DND-41 (cell line): ENCODE measurements at regions not wholly inside any gene's neighbourhood (a gene's known extent, or its start where the extent isn't known, plus 50 kb on each side); places are given as distances from the start of the nearest gene placed in this dataset.

ENCODE experiments used
- EZH2 ChIP-seq: IDR thresholded peaks from 3 replicates; pipeline ENCODE4 v1.6.1; 2012; ENCODE audit warnings: borderline replicate concordance, low read depth, mild to moderate bottlenecking, moderate library complexity, low read length, inconsistent platforms; ENCODE audit not compliant: severe bottlenecking
- TF ChIP-seq, protein P1 (sequence below): IDR thresholded peaks from 2 replicates; pipeline ENCODE4 v1.5.1; 2012; ENCODE audit warnings: borderline replicate concordance, low read length, moderate library complexity, mild to moderate bottlenecking; ENCODE audit not compliant: poor library complexity, severe bottlenecking; ENCODE audit errors: extremely low read depth

DNA sequence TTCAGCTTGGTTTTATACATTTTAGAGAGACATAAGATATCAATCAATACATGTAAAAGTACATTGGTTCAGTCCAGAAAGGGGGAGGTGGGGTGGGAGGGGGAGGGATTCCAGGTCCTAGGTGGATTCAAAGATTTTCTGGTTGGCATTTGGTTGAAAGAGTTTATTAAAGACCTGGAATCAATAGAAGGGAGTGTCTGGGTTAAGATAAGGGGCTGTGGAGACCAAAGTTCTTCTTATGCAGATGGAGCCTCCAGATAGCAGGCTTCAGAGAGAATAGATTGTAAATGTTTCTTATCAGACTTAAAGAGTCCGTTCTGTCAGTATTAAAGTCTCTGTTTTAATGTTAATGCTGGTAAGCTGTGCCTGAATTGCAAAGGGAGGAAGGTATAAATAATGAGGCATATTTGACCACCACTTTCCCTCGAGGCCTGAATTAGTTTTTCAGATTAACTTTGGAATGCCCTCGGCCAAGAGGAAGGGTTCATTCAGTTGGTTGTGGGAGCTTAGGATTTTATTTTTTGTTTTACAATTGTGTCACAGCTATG is 169.9 kb downstream of the AASDH start:
- TF ChIP-seq, protein P1, sequence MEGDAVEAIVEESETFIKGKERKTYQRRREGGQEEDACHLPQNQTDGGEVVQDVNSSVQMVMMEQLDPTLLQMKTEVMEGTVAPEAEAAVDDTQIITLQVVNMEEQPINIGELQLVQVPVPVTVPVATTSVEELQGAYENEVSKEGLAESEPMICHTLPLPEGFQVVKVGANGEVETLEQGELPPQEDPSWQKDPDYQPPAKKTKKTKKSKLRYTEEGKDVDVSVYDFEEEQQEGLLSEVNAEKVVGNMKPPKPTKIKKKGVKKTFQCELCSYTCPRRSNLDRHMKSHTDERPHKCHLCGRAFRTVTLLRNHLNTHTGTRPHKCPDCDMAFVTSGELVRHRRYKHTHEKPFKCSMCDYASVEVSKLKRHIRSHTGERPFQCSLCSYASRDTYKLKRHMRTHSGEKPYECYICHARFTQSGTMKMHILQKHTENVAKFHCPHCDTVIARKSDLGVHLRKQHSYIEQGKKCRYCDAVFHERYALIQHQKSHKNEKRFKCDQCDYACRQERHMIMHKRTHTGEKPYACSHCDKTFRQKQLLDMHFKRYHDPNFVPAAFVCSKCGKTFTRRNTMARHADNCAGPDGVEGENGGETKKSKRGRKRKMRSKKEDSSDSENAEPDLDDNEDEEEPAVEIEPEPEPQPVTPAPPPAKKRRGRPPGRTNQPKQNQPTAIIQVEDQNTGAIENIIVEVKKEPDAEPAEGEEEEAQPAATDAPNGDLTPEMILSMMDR, result no peak
- no peak for TF ChIP-seq EZH2
